A549 (cell line): ENCODE measurements at regions not wholly inside any gene's neighbourhood (a gene's known extent, or its start where the extent isn't known, plus 50 kb on each side); places are given as distances from the start of the nearest gene placed in this dataset.

Experiments
- CEBPB ChIP-seq, 2 experiments: fragments of >200 bp in 1 of 2; sonication (Bioruptor Twin) in 1 of 2; formaldehyde crosslinking in 1 of 2; IDR thresholded peaks; 2 replicates each; pipeline ENCODE4 v1.6.1; 2012 to 2016
- CTCF ChIP-seq: fragments of >200 bp; sonication (Bioruptor Twin); formaldehyde crosslinking; IDR thresholded peaks from 3 replicates; pipeline ENCODE4 v1.5.1; 2016
- EP300 ChIP-seq, 2 experiments: fragments of >200 bp; sonication (Bioruptor Twin); formaldehyde crosslinking; IDR thresholded peaks; 2 replicates in 1 of 2; 3 replicates in 1 of 2; pipeline ENCODE4 v1.6.1; 2016 to 2017
- ESRRA ChIP-seq: fragments of 150-350 bp; IDR thresholded peaks from 2 replicates; pipeline ENCODE4 v1.6.1; 2014; ENCODE audit warnings: mild to moderate bottlenecking, low read length, borderline replicate concordance
- FOSL2 ChIP-seq, 2 experiments: fragments of 450-650 bp in 1 of 2; fragments of >200 bp in 1 of 2; sonication (Bioruptor Twin) in 1 of 2; formaldehyde crosslinking; IDR thresholded peaks; 2 replicates each; pipeline versions ENCODE4 v1.5.0 to v1.6.1; 2016 to 2020; ENCODE audit warnings: mild to moderate bottlenecking in 1 of 2, moderate library complexity in 1 of 2
- KDM5A ChIP-seq: fragments of 200-600 bp; sonication (generic); IDR thresholded peaks from 2 replicates; pipeline ENCODE4 v1.6.1; 2016; ENCODE audit warnings: antibody characterized with exemption, mild to moderate bottlenecking
- RNF2 ChIP-seq: fragments of 200-600 bp; sonication (generic); IDR thresholded peaks from 2 replicates; pipeline ENCODE4 v1.6.1; 2016; ENCODE audit warnings: low read depth, mild to moderate bottlenecking, antibody characterized with exemption, moderate library complexity, borderline replicate concordance
- TF ChIP-seq, protein P1 (sequence below): IDR thresholded peaks from 2 replicates; pipeline ENCODE4 v1.6.1; 2012

GRCh38 chr5:51968756-51969155, 585.5 kb downstream of the ISL1 start:
- TF ChIP-seq KDM5A (no peak), ESRRA (no peak), CTCF (no peak), RNF2 (no peak), EP300 (IDR thresholded peaks at IDR 0.05) (no peak), FOSL2 (IDR thresholded peaks at IDR 0.05) (no peak), FOSL2 (CRISPR knock-in tag; IDR thresholded peaks at IDR 0.05) (no peak), CEBPB (IDR thresholded peaks at IDR 0.05) (no peak)
- TF ChIP-seq, protein P1, sequence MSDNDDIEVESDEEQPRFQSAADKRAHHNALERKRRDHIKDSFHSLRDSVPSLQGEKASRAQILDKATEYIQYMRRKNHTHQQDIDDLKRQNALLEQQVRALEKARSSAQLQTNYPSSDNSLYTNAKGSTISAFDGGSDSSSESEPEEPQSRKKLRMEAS, result no peak
